VCaP (cell line): ENCODE measurements at regions not wholly inside any gene's neighbourhood (a gene's known extent, or its start where the extent isn't known, plus 50 kb on each side); places are given as distances from the start of the nearest gene placed in this dataset.
"Not testable (repeated sequence)": the region's sequence is repeated elsewhere in the genome, so short reads cannot be mapped to it uniquely, and the experiment has no call there.

Experiments used
- H3K27ac ChIP-seq: fragments of 450-650 bp; 2 replicates; pipeline ENCODE4 v1.5.1; 2017
- TF ChIP-seq, protein P1 (sequence below): fragments of 450-650 bp; conservative IDR thresholded peaks from 2 replicates; pipeline ENCODE4 v1.5.1; 2017; ENCODE audit warnings: mild to moderate bottlenecking, moderate library complexity

DNA sequence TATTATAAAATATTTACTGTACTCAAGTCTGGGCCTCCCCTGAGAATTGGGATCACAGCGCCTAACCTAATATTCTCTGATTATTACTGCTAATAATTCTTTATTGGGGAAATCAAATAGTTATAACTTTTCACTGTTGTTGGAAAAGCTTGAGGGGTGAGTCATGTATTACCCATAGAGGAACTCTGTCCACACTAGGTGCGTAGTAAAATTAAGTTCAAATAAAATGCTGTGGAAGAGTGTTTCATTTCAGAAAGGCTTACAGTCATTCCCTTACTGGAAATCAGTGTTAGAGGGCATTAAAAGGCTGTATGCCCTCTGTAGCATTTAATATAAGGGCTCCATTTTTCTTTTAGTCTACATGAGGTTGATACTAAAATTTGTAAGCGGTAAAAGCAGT lies 135.0 kb upstream of the NFIA start:
- H3K27ac ChIP-seq: no peak overlapping the region
- TF ChIP-seq, protein P1, sequence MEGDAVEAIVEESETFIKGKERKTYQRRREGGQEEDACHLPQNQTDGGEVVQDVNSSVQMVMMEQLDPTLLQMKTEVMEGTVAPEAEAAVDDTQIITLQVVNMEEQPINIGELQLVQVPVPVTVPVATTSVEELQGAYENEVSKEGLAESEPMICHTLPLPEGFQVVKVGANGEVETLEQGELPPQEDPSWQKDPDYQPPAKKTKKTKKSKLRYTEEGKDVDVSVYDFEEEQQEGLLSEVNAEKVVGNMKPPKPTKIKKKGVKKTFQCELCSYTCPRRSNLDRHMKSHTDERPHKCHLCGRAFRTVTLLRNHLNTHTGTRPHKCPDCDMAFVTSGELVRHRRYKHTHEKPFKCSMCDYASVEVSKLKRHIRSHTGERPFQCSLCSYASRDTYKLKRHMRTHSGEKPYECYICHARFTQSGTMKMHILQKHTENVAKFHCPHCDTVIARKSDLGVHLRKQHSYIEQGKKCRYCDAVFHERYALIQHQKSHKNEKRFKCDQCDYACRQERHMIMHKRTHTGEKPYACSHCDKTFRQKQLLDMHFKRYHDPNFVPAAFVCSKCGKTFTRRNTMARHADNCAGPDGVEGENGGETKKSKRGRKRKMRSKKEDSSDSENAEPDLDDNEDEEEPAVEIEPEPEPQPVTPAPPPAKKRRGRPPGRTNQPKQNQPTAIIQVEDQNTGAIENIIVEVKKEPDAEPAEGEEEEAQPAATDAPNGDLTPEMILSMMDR: no peak

GRCh38 chr1:60942896-60943638 lies 139.3 kb upstream of the NFIA start:
- H3K27ac ChIP-seq: no peak overlapping the region
- TF ChIP-seq, protein P1: no peak

DNA sequence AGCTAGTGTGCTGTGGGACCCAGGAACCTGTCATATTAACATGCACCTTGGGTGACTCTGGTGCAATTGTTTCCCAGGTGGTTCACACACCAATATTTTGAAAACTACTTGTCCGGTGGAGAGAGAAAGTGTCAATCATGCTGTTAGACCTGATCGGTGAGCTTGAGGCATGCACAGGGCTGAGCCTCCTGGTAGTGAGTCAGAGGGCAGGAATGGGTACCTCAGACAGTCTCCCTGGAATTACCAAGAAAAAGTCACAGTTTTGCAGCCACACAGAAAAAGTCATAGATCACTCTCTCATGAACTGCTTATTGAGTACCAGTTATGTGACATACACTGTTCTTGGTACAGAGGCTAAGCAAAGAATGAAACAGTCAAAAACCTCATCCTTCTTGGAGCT lies 140.1 kb upstream of the NFIA start:
- H3K27ac ChIP-seq: no peak overlapping the region
- TF ChIP-seq, protein P1: no peak

GRCh38 chr1:60940685-60941084 lies 141.7 kb upstream of the NFIA start:
- H3K27ac ChIP-seq: not testable (repeated sequence)

DNA sequence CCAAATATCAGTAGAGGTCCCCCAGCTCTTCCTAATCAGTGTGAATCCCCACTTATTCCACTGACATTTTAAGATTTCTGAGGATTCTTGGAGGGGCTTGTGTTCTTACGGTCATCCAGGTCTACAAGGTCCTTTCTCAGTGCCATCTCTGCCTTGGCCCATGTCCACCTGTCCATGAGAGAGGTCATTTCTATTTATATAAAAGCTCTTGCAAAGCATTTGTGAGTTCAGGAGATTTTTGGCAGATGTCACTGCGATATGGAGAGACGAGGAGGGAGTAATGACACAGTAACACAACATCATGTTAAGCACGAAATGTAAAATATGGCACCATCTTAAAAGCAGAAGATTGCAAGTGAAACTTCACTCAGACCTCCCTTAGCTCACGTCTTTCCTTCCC lies 144.6 kb upstream of the NFIA start:
- TF ChIP-seq, protein P1: no peak
- no peak overlapping the region for H3K27ac ChIP-seq

DNA sequence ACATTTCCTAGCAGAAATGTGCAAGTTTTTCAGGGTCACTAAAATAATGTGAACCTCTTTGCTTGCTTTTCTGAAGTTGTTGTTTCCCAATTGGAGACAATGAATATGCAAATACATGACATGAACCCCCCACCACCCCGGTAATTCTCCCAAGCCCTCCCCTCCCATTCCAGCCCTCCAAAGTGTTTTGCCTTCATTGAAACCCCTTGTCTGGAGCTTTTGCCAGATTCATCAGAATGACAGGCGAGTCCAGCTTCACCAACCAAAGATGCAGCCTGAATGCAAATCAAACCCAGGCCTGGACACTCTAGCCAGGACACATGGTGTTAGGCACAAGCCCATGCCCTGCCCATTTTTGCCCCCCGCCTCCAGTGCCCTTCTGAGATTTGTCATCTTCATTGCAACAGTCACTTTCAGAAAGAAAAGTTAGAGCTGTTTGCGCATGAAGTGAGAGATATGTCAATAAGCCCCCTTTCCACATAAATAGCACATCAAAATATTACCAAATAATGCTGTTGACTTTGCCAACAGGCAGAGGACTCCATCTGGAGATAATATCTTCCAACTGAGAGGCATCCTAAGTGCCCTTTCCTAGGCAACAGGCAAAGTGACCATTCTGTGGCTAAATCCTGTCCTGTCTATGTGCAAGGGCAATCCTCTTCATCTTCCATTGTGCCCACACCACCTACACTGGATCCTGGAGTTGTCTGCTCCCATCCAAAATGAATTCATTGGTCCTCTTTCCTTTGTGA lies 145.6 kb upstream of the NFIA start:
- no peak overlapping the region for H3K27ac ChIP-seq
- TF ChIP-seq, protein P1: no peak

GRCh38 chr1:60936163-60936562 lies 146.2 kb upstream of the NFIA start:
- H3K27ac ChIP-seq: no peak overlapping the region
- TF ChIP-seq, protein P1: no peak

- H3K27ac ChIP-seq: no peak overlapping the region
- TF ChIP-seq, protein P1: no peak
Measured at GRCh38 chr1:60935599-60936110, 146.7 kb upstream of the NFIA start.
